Mesendoderm (in vitro differentiated cells): ENCODE measurements at regions not wholly inside any gene's neighbourhood (a gene's known extent, or its start where the extent isn't known, plus 50 kb on each side); places are given as distances from the start of the nearest gene placed in this dataset.

ENCODE experiments used
- DNase-seq: peaks from one replicate; pipeline ENCODE4 v3.0.0; 2013
- H2AK5ac ChIP-seq: 2 replicates; pipeline ENCODE4 v1.6.1; 2013; ENCODE audit warnings: low read length, inconsistent platforms
- H2BK120ac ChIP-seq: 2 replicates; pipeline ENCODE4 v1.6.1; 2013; ENCODE audit warnings: low read depth, mild to moderate bottlenecking, low read length, moderate library complexity, mixed read lengths
- H2BK15ac ChIP-seq: replicated peaks from 2 replicates; pipeline ENCODE4 v1.6.1; 2013; ENCODE audit warnings: low read depth, mild to moderate bottlenecking, moderate library complexity
- H2BK5ac ChIP-seq: 2 replicates; pipeline ENCODE4 v1.6.1; 2013; ENCODE audit warnings: low read length, inconsistent platforms
- H3K18ac ChIP-seq: 2 replicates; pipeline ENCODE4 v1.6.1; 2013; ENCODE audit warnings: mild to moderate bottlenecking, low read length, mixed read lengths
- H3K23ac ChIP-seq: one replicate; pipeline ENCODE4 v1.6.1; 2013; ENCODE audit warnings: low read length
- H3K27ac ChIP-seq: 2 replicates; pipeline ENCODE4 v1.5.1; 2013; ENCODE audit warnings: low read depth, mild to moderate bottlenecking, inconsistent platforms, low read length, moderate library complexity
- H3K27me3 ChIP-seq: 2 replicates; pipeline ENCODE4 v1.6.1; 2013; ENCODE audit warnings: low read length, control low read depth, mild to moderate bottlenecking, inconsistent platforms; ENCODE audit not compliant: insufficient read depth, poor library complexity
- H3K36me3 ChIP-seq: 2 replicates; pipeline ENCODE4 v1.6.1; 2013; ENCODE audit warnings: low read length, inconsistent platforms; ENCODE audit not compliant: control insufficient read depth, insufficient read depth
- H3K4ac ChIP-seq: one replicate; pipeline ENCODE4 v1.6.1; 2013; ENCODE audit warnings: low read depth, mild to moderate bottlenecking, low read length, moderate library complexity
- H3K4me1 ChIP-seq: 2 replicates; pipeline ENCODE4 v1.6.1; 2013; ENCODE audit warnings: low read depth, low read length, inconsistent platforms; ENCODE audit not compliant: control insufficient read depth
- H3K4me2 ChIP-seq: 2 replicates; pipeline ENCODE4 v1.6.1; 2013; ENCODE audit warnings: low read length
- H3K4me3 ChIP-seq: 2 replicates; pipeline ENCODE4 v1.5.1; 2013; ENCODE audit warnings: mild to moderate bottlenecking, low read length
- H3K56ac ChIP-seq: one replicate; pipeline ENCODE4 v1.6.1; 2013; ENCODE audit warnings: low read length
- H3K79me1 ChIP-seq: 2 replicates; pipeline ENCODE4 v1.6.1; 2013; ENCODE audit warnings: low read length, inconsistent platforms
- H3K79me2 ChIP-seq: 2 replicates; pipeline ENCODE4 v1.6.1; 2013; ENCODE audit warnings: mild to moderate bottlenecking, low read length; ENCODE audit not compliant: control insufficient read depth, insufficient read depth
- H3K9ac ChIP-seq: 2 replicates; pipeline ENCODE4 v1.6.1; 2013; ENCODE audit warnings: low read length, inconsistent platforms
- H4K5ac ChIP-seq: one replicate; pipeline ENCODE4 v1.6.1; 2013; ENCODE audit warnings: low read length
- H4K8ac ChIP-seq: one replicate; pipeline ENCODE4 v1.6.1; 2013; ENCODE audit warnings: low read depth, mild to moderate bottlenecking, control low read depth, low read length, moderate library complexity
- WGBS: extraction: QIAGEN DNeasy Blood & Tissue Kit; methylation state at CpG from one replicate; pipeline ENCODE4 v1.1.7; 2013; ENCODE audit warnings: low lambda C conversion rate, missing lambda C conversion rate; ENCODE audit not compliant: insufficient coverage; ENCODE audit errors: extremely low coverage; 5-methylcytosine and 5-hydroxymethylcytosine counted together

- Histone ChIP-seq H3K27me3 (no peaks in the 10 kb centered on the region), H3K79me2 (no peaks in the 10 kb centered on the region), H3K18ac (no peak overlapping the region), H2BK5ac (no peak overlapping the region), H3K36me3 (no peaks in the 10 kb centered on the region), H3K4me2 (no peak overlapping the region), H3K4me3 (no peak overlapping the region), H2BK15ac (no peak overlapping the region), H3K4ac (no peak overlapping the region), H4K8ac (no peak overlapping the region), H3K27ac (no peak overlapping the region), H3K23ac (no peak overlapping the region), H3K4me1 (no peaks in the 10 kb centered on the region), H4K5ac (no peak overlapping the region), H3K56ac (no peak overlapping the region), H2BK120ac (no peak overlapping the region), H3K9ac (no peak overlapping the region), H2AK5ac (no peak overlapping the region), H3K79me1 (no peaks in the 10 kb centered on the region)
- no CpG with 5 or more reads among the region's 7 CpGs for WGBS
- DNase-seq = no peak
These were observed 255.5 kb downstream of the SNAPC1 start for GRCh38 chr14:62017651-62018230.

GRCh38 chr14:62018606-62019005 lies 256.4 kb downstream of the SNAPC1 start:
- no peaks in the 10 kb centered on the region for H3K27me3 ChIP-seq
- no peak overlapping the region for H2AK5ac ChIP-seq
- no peaks in the 10 kb centered on the region for H3K4me1 ChIP-seq
- H4K8ac ChIP-seq = no peak overlapping the region
- no peak overlapping the region for H2BK5ac ChIP-seq
- no peak overlapping the region for H3K4ac ChIP-seq
- H3K4me3 ChIP-seq = no peak overlapping the region
- H3K56ac ChIP-seq = no peak overlapping the region
- no peak overlapping the region for H4K5ac ChIP-seq
- no peaks in the 10 kb centered on the region for H3K79me1 ChIP-seq
- H2BK15ac ChIP-seq = no peak overlapping the region
- no peak overlapping the region for H3K9ac ChIP-seq
- H3K4me2 ChIP-seq = no peak overlapping the region
- H3K36me3 ChIP-seq = no peaks in the 10 kb centered on the region
- no peak overlapping the region for H3K27ac ChIP-seq
- no CpG with 5 or more reads among the region's 5 CpGs for WGBS
- H3K18ac ChIP-seq = no peak overlapping the region
- H3K23ac ChIP-seq = no peak overlapping the region
- H2BK120ac ChIP-seq = no peak overlapping the region
- DNase-seq = no peak
- no peaks in the 10 kb centered on the region for H3K79me2 ChIP-seq

DNA sequence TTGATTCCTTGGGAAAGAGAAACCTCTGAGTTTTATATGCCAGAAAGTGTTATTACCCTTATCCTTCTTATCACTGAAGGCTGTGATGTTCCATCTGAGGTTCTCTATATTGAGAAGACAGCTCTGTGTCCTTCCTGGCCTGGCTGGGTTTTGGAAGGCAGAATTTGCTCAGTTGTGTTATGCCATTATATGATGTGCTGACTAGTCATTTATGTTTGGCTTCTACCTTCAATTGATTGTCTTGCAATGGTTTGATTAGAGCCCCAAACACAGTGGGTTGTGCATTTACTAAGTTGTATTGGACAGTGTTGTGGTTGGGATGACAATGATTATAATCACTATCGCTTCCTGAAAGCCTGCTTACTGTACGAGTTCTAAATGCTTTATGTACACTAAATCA lies 265.7 kb downstream of the SNAPC1 start:
- Histone ChIP-seq H3K4me1 (no peaks in the 10 kb centered on the region), H3K27me3 (no peaks in the 10 kb centered on the region), H2AK5ac (no peak overlapping the region), H3K79me1 (no peaks in the 10 kb centered on the region), H3K23ac (no peak overlapping the region), H3K56ac (no peak overlapping the region), H3K4me2 (no peak overlapping the region), H3K4ac (no peak overlapping the region), H4K5ac (no peak overlapping the region), H3K18ac (no peak overlapping the region), H2BK120ac (no peak overlapping the region), H3K27ac (no peak overlapping the region), H3K79me2 (no peaks in the 10 kb centered on the region), H3K36me3 (no peaks in the 10 kb centered on the region), H2BK5ac (no peak overlapping the region), H3K4me3 (no peak overlapping the region), H4K8ac (no peak overlapping the region), H2BK15ac (no peak overlapping the region), H3K9ac (no peak overlapping the region)
- no CpG with 5 or more reads among the region's 2 CpGs for WGBS
- DNase-seq = no peak

DNA sequence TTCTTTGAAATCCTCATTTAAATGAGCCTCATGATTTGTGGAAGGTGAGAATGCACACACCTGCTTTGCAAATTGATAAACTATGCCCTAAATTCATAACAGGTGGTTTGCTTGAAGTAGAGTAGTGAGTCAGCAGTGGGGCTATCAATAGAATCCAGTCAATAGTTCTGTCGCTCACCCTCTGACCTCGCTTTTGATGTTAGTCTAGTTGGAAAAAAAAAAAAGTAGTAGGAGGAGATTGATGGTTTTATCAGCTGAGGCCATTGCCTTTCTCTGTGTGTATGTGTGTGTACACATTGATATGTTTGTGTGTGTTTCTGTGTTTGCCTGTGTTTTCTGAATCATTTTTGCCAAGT lies 267.3 kb downstream of the SNAPC1 start:
- WGBS = no CpG with 5 or more reads among the region's 2 CpGs
- no peak overlapping the region for H3K4me3 ChIP-seq

GRCh38 chr14:62030387-62030786 lies 268.2 kb downstream of the SNAPC1 start:
- Histone ChIP-seq H3K79me1 (no peaks in the 10 kb centered on the region), H4K8ac (no peak overlapping the region), H3K4me1 (no peaks in the 10 kb centered on the region), H3K4me3 (no peak overlapping the region), H4K5ac (no peak overlapping the region), H3K9ac (no peak overlapping the region), H3K27ac (no peak overlapping the region), H3K56ac (no peak overlapping the region), H3K36me3 (no peaks in the 10 kb centered on the region), H3K18ac (no peak overlapping the region), H2BK5ac (no peak overlapping the region), H3K79me2 (no peaks in the 10 kb centered on the region), H2BK15ac (no peak overlapping the region), H3K4ac (no peak overlapping the region), H3K27me3 (no peaks in the 10 kb centered on the region), H3K4me2 (no peak overlapping the region), H2AK5ac (no peak overlapping the region), H2BK120ac (no peak overlapping the region), H3K23ac (no peak overlapping the region)
- no CpG with 5 or more reads among the region's 3 CpGs for WGBS
- no peak for DNase-seq

More for the DNA sequence above, 267.3 kb downstream of the SNAPC1 start:
- Histone ChIP-seq H3K27ac (no peak overlapping the region), H4K8ac (no peak overlapping the region), H3K23ac (no peak overlapping the region), H4K5ac (no peak overlapping the region), H3K18ac (no peak overlapping the region), H2BK5ac (no peak overlapping the region), H3K56ac (no peak overlapping the region), H3K79me2 (no peaks in the 10 kb centered on the region), H3K4me2 (no peak overlapping the region), H2BK120ac (no peak overlapping the region), H2BK15ac (no peak overlapping the region), H3K27me3 (no peaks in the 10 kb centered on the region), H3K79me1 (no peaks in the 10 kb centered on the region), H3K9ac (no peak overlapping the region), H3K36me3 (no peaks in the 10 kb centered on the region), H3K4ac (no peak overlapping the region), H2AK5ac (no peak overlapping the region), H3K4me1 (no peaks in the 10 kb centered on the region)
- DNase-seq = no peak

DNA sequence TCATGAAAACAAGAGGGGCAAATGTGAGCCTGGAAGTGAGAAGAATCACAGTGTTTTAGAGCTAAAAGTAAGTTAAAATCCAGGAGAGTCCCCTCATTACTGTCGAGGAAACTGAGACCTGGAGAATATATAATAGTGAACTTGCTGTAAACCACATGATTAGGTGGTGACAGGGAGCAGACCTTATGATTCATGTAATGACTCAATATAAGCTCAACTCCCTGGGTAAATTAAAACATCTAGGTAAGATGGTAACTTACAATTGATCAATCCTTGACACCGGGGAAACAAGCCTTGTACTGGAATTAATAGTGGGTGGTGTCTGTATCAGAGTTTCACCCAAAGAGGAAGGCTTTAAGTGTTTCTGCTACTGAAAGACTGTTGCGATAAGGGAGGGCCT lies 269.3 kb downstream of the SNAPC1 start:
- no peak overlapping the region for H2AK5ac ChIP-seq
- DNase-seq = no peak
- H3K4me1 ChIP-seq = no peaks in the 10 kb centered on the region
- H2BK120ac ChIP-seq = no peak overlapping the region
- H3K56ac ChIP-seq = no peak overlapping the region
- no peaks in the 10 kb centered on the region for H3K79me1 ChIP-seq
- no peak overlapping the region for H4K5ac ChIP-seq
- WGBS = no CpG with 5 or more reads among the region's 3 CpGs
- no peak overlapping the region for H3K9ac ChIP-seq
- H3K4me3 ChIP-seq = no peak overlapping the region
- H3K36me3 ChIP-seq = no peaks in the 10 kb centered on the region
- H3K79me2 ChIP-seq = no peaks in the 10 kb centered on the region
- no peak overlapping the region for H3K18ac ChIP-seq
- no peak overlapping the region for H4K8ac ChIP-seq
- H2BK5ac ChIP-seq = no peak overlapping the region
- H3K27ac ChIP-seq = no peak overlapping the region
- no peak overlapping the region for H3K23ac ChIP-seq
- no peaks in the 10 kb centered on the region for H3K27me3 ChIP-seq
- H2BK15ac ChIP-seq = no peak overlapping the region
- H3K4ac ChIP-seq = no peak overlapping the region
- no peak overlapping the region for H3K4me2 ChIP-seq
